ENCODE measurements at regions not wholly inside any gene's neighbourhood (a gene's known extent, or its start where the extent isn't known, plus 50 kb on each side); places are given as distances from the start of the nearest gene placed in this dataset.

DNA sequence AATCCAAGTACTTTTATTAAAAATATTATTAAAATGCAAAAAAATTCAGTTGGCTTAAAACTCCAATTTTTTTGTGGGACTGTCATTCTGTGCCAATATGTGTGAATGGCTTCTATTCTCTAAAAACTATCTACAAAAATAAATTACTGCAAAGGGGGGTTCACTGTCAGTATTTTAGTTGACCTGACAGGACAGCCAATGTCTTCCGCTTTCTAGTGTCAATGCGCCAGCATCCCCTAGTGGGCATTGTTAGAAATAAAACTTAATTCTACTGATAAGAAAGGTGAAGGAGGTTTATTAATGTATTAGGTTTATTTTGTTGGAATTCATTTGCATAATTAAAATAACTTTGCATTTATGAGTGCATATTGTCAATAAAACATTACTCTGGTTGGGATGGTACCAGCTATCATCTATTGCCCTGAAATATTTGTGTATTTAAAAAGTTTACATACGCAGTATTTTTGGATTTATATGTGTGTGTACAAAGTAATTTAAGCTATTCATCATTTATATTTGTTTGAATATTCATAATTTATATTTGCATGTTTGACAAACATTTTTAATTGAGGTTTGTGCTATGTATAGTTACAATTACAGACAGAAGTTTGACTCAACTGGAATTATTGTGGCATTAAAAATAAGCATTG is 527.2 kb downstream of the FLRT2 start (continued):
- TF ChIP-seq CHD2 (IDR thresholded peaks at IDR 0.05; ENCODE audit: borderline replicate concordance, low read depth, low read length) (no peak), JUND (IDR thresholded peaks at IDR 0.05; ENCODE audit: low read depth, low read length) (no peak), SMC3 (IDR thresholded peaks at IDR 0.05; ENCODE audit: borderline replicate concordance, low read length) (peak; percentile 37; the same call in 1 of the 2 replicates), RELA (IDR thresholded peaks at IDR 0.05; ENCODE audit: borderline replicate concordance, partially characterized antibody) (no peak)
- TF ChIP-seq, protein P1, sequence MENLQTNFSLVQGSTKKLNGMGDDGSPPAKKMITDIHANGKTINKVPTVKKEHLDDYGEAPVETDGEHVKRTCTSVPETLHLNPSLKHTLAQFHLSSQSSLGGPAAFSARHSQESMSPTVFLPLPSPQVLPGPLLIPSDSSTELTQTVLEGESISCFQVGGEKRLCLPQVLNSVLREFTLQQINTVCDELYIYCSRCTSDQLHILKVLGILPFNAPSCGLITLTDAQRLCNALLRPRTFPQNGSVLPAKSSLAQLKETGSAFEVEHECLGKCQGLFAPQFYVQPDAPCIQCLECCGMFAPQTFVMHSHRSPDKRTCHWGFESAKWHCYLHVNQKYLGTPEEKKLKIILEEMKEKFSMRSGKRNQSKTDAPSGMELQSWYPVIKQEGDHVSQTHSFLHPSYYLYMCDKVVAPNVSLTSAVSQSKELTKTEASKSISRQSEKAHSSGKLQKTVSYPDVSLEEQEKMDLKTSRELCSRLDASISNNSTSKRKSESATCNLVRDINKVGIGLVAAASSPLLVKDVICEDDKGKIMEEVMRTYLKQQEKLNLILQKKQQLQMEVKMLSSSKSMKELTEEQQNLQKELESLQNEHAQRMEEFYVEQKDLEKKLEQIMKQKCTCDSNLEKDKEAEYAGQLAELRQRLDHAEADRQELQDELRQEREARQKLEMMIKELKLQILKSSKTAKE (IDR thresholded peaks at IDR 0.05; ENCODE audit: low read depth, poor library complexity, severe bottlenecking) = no peak
- TF ChIP-seq, protein P2, sequence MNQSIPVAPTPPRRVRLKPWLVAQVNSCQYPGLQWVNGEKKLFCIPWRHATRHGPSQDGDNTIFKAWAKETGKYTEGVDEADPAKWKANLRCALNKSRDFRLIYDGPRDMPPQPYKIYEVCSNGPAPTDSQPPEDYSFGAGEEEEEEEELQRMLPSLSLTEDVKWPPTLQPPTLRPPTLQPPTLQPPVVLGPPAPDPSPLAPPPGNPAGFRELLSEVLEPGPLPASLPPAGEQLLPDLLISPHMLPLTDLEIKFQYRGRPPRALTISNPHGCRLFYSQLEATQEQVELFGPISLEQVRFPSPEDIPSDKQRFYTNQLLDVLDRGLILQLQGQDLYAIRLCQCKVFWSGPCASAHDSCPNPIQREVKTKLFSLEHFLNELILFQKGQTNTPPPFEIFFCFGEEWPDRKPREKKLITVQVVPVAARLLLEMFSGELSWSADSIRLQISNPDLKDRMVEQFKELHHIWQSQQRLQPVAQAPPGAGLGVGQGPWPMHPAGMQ (IDR thresholded peaks at IDR 0.05; ENCODE audit: borderline replicate concordance) = no peak

DNA sequence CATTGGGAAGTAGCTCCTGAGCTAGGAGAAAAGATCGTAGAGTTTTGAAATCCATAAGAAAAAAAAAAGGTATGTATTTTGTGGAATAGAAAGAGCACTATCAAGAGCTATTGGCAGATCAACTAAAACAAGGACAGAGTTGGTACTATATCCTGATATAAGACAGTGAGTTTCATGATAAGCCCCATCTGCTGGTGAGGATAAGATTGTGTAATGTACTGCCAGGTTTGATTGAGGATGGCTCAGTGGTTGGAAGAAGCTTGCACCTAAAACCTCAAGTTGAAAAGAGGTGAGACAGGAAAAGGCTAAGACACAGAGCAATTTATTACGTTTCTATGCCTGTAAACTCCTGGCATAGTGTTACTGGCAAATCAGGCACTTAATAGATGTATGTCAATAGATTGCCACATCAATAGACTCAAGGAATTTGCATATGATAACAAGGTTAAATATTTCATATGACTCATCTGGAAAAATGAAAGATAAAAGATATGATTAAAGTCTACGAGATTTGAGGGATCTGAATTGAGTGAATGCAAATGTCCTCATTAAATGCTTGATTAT is 525.6 kb downstream of the FLRT2 start:
- in situ Hi-C loops (cut with MboI) = no loop called here
- no TSS peak for BruUV-seq (replicated peaks)
- no peak for TF ChIP-seq TCF7 (IDR thresholded peaks at IDR 0.05; ENCODE audit: borderline replicate concordance)
- TF ChIP-seq IRF4 (IDR thresholded peaks at IDR 0.05; ENCODE audit: low read depth, low read length) = no peak
- TF ChIP-seq, protein P3, sequence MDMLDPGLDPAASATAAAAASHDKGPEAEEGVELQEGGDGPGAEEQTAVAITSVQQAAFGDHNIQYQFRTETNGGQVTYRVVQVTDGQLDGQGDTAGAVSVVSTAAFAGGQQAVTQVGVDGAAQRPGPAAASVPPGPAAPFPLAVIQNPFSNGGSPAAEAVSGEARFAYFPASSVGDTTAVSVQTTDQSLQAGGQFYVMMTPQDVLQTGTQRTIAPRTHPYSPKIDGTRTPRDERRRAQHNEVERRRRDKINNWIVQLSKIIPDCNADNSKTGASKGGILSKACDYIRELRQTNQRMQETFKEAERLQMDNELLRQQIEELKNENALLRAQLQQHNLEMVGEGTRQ (IDR thresholded peaks at IDR 0.05; ENCODE audit: borderline replicate concordance, low read depth, low read length) = no peak
- TF ChIP-seq CEBPB (IDR thresholded peaks at IDR 0.05; ENCODE audit: borderline replicate concordance in 1 of 2, low read depth in 2 of 2, low read length in 2 of 2) = no peak
- TF ChIP-seq NFIC (IDR thresholded peaks at IDR 0.05; ENCODE audit: low read depth, low read length) = no peak
- TF ChIP-seq, protein P4, sequence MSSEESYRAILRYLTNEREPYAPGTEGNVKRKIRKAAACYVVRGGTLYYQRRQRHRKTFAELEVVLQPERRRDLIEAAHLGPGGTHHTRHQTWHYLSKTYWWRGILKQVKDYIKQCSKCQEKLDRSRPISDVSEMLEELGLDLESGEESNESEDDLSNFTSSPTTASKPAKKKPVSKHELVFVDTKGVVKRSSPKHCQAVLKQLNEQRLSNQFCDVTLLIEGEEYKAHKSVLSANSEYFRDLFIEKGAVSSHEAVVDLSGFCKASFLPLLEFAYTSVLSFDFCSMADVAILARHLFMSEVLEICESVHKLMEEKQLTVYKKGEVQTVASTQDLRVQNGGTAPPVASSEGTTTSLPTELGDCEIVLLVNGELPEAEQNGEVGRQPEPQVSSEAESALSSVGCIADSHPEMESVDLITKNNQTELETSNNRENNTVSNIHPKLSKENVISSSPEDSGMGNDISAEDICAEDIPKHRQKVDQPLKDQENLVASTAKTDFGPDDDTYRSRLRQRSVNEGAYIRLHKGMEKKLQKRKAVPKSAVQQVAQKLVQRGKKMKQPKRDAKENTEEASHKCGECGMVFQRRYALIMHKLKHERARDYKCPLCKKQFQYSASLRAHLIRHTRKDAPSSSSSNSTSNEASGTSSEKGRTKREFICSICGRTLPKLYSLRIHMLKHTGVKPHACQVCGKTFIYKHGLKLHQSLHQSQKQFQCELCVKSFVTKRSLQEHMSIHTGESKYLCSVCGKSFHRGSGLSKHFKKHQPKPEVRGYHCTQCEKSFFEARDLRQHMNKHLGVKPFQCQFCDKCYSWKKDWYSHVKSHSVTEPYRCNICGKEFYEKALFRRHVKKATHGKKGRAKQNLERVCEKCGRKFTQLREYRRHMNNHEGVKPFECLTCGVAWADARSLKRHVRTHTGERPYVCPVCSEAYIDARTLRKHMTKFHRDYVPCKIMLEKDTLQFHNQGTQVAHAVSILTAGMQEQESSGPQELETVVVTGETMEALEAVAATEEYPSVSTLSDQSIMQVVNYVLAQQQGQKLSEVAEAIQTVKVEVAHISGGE (CRISPR knock-in tag; IDR thresholded peaks at IDR 0.05) = no peak
- no peak for TF ChIP-seq RELA (IDR thresholded peaks at IDR 0.05; ENCODE audit: borderline replicate concordance, partially characterized antibody)
- TF ChIP-seq SP1 (IDR thresholded peaks at IDR 0.05; ENCODE audit: low read depth, low read length) = no peak
- TF ChIP-seq PML (IDR thresholded peaks at IDR 0.05; ENCODE audit: low read length) = no peak

More for the DNA sequence above, 525.6 kb downstream of the FLRT2 start:
- Histone ChIP-seq H3K27me3 (replicated peaks in 1 of 2; ENCODE audit: control insufficient read depth in 2 of 2, insufficient read depth in 2 of 2, low read length in 1 of 2) (no peaks in the 10 kb centered on the region), H3K4me1 (ENCODE audit: control insufficient read depth, insufficient read depth, low read length) (no peaks in the 10 kb centered on the region), H3K4me2 (ENCODE audit: control insufficient read depth, insufficient read depth) (no peak overlapping the region), H3K36me3 (ENCODE audit: control insufficient read depth in 2 of 2, insufficient read depth in 2 of 2, low read length in 1 of 2) (no peaks in the 10 kb centered on the region), H3K9me3 (replicated peaks; ENCODE audit: control insufficient read depth, insufficient read depth, low read length) (no peaks in the 10 kb centered on the region), H4K20me1 (ENCODE audit: control insufficient read depth, insufficient read depth) (no peaks in the 10 kb centered on the region), H3K79me2 (ENCODE audit: control insufficient read depth, insufficient read depth, low read length) (no peaks in the 10 kb centered on the region), H3K4me3 (no peak overlapping the region), H3K9ac (ENCODE audit: control insufficient read depth, insufficient read depth, low read length) (no peak overlapping the region), H3K27ac (ENCODE audit: control insufficient read depth, insufficient read depth) (no peak overlapping the region), H2AFZ (ENCODE audit: control insufficient read depth, low read depth, low read length) (no peak overlapping the region)
- SMC1A ChIA-PET (ENCODE audit: uncharacterized antibody, unreplicated experiment) = interaction anchor here (0.9 to 2.4 kb wide), 5 partner anchors 10 to 188 kb away, joined by 3 to 12 read pairs (median 3); no protein-coding TSS in a partner anchor
- no peak for DNase-seq (ENCODE audit: low read depth, low spot score)
- POLR2A ChIA-PET = no interaction called here
- WGBS (ENCODE audit: insufficient coverage, insufficient replicate concordance, low lambda C conversion rate, missing lambda C conversion rate) = 28% methylated on average over 3 of the region's 3 CpGs
- FAIRE-seq = no peak
- CTCF ChIA-PET = interaction anchor here (0.6 to 1.9 kb wide), 8 partner anchors 17 to 287 kb away, joined by 3 to 20 read pairs (median 4); no protein-coding TSS in a partner anchor
- intact Hi-C loops (cut with micrococcal nuclease; ENCODE audit: unreplicated experiment) = loop anchor here (5.0 kb wide), 1 partner anchor 188 kb away; no protein-coding TSS in a partner anchor
- peak; percentile 42; the same call in 1 of the 3 replicates for ATAC-seq
- RAD21 ChIA-PET (ENCODE audit: unreplicated experiment) = interaction anchor here (1.2 to 1.6 kb wide), 2 partner anchors 21 to 189 kb away, joined by 6 to 7 read pairs; no protein-coding TSS in a partner anchor
